ENCODE measurements at regions not wholly inside any gene's neighbourhood (a gene's known extent, or its start where the extent isn't known, plus 50 kb on each side); places are given as distances from the start of the nearest gene placed in this dataset.

DNA sequence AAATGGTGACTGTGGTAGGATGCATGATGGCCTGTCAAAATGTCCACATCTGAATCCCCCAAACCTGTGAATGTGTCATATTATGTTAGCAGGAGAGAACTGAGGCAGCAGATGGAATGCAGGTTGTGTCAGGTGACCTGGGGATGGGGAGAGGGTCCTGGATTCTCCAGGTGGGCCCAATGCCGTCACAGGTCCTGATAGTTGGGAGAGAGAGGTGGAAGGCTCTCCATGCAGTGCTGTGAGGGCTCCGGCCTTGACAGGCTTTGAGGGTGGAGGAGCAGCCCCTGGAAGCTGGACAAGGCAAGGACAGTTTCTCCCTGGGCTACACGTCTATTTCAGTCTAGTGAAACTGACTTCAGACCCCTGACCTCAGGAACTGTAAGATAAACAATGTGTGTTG is 330.9 kb upstream of the ZNF32 start:
- DNase-seq (ENCODE audit: low read depth, low spot score), result no peak

- DNase-seq (ENCODE audit: low read depth, low spot score), result no peak
Measured at GRCh38 chr10:43978936-43979335, 330.3 kb upstream of the ZNF32 start.

DNA sequence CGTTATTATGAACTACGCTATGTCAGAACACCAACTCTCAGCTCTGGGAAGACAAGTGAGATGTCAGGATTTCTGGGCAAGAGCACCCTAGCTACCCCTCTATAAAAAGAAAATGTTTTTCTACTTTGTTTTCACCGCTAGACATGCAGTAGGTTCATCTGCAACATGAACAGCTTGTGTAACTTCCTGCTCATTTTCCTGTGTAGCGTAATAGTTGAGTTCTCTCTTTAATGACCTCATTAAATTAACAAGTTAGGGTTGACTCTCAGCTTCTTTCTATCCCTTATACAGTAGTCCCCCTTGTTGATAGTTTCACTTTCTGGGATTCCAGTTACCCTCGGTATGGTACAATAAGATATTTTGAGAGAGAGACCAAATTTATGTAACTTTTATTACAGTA is 329.4 kb upstream of the ZNF32 start:
- DNase-seq (ENCODE audit: low read depth, low spot score), result no peak

GRCh38 chr10:43976292-43976691 is 327.6 kb upstream of the ZNF32 start:
- DNase-seq (ENCODE audit: low read depth, low spot score), result no peak

DNA sequence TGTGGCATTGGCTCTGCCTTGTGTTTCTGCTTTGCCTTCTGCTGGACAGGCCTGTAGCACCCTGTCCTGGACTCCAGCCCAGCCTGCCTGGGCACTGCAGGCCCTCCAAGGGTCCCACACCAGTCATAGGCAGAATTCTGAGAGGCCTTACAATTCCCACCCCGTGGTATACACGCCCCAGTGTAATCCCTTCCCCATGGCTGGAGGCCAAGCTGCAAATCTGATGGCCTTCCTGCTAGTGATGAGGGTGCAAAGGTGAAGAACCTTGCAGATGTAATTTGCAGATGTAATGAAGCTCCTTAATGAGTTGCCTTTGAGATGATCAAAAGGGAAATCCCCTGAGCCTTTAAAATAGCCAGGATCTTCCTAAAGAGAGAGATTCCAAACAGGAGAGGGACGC is 325.1 kb upstream of the ZNF32 start:
- no peak for DNase-seq (ENCODE audit: low read depth, low spot score)

- no peak for DNase-seq (ENCODE audit: low read depth, low spot score)
Measured at GRCh38 chr10:43972976-43973647, 324.4 kb upstream of the ZNF32 start.

DNA sequence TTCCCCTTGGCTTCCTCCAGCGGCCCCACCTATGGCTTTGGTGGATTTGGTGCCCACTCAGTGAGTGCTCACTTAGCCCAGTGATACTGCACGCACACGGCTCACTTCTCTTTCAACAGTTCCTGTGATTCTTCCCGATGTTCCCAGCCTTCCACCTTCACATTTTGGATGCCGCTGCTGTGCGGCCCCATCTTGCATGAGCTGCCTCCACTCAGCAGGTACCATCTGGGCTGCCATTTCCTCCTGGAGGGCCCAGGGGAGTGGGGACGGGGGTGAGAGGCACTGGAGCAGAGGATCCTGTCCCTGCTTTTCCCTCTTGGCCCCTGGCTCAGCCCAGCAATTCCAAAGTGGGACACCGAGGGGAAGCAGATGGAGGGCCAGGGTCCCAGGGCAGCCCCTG is 323.3 kb upstream of the ZNF32 start:
- no peak for DNase-seq (ENCODE audit: low read depth, low spot score)

DNA sequence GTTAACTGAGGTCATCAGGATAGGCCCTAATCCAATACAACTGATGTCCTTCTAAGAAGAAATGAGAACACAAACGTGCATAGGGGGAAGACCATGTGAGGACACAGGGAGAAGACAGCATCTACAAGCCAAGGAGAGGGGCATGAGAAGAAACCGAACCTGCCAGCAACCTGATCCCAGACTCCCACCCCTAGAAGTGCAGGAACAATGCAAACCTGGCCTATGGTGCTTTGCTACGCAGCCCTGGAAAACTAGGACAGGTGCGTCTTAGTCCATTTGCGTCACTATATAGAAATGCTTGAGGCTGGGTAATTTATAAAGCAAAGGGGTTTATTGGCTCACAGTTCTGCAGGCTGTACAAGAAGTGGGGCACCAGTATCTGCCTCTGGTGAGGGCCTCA is 322.6 kb upstream of the ZNF32 start:
- no peak for DNase-seq (ENCODE audit: low read depth, low spot score)

- peak; percentile 56 for DNase-seq (ENCODE audit: low read depth, low spot score)
Measured at GRCh38 chr10:43970717-43971116, 322.0 kb upstream of the ZNF32 start.

DNA sequence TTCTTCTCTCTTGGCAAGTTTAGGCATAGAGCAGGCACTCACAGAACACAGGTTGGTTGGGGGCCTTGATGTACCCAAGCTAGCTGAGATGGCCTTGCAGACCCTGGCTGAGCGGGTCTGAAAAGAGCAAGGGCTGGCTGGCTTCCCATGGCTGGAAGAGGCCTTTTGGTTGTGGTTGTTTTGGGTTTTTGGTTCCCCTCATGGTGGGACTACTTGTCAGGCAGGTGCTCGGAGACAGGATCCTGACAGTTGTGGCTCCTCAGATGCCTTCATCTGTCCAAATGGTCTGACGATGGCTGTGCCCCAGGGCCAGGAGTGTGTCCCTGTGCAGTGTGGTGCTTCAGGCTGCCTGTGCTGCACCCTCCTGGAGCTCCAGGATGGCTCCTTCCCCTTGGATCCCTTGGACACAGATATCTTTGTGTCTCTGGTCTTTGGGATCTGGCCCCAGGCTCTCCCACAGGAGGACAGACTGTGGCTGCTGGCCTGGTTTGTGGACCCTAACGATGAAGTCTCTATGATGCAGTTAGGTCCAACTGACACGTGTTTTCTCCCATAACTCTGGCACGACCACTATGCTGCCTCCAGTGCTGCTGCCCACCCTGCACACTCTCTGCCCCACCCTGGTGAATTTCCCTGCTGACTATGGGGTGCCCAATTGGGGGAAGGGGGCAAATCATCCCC is 321.5 kb upstream of the ZNF32 start:
- no peak for DNase-seq (ENCODE audit: low read depth, low spot score)

DNA sequence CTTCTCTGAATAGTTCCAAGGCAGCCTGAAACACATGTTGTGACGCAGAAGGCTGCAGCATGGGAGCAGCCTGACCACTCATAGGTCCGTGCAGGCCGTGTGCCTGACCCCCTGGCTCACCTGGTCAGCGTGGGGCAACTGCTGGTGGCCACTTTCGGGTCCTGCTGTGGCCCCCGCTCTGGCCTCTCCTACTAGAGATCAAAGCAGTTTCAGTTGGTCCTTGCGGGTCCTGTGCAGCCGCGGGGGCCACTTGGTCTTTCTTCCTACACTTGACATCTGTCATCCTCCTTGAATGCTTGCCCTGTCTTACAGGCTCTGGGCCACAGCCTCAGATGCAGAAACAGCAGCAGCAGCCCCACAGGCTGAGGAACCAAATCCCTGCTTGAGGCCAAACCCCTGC is 320.8 kb upstream of the ZNF32 start:
- no peak for DNase-seq (ENCODE audit: low read depth, low spot score)

GRCh38 chr10:43968961-43969360 is 320.3 kb upstream of the ZNF32 start:
- DNase-seq (ENCODE audit: low read depth, low spot score), result no peak

GRCh38 chr10:43968076-43968475 is 319.4 kb upstream of the ZNF32 start:
- DNase-seq (ENCODE audit: low read depth, low spot score), result no peak

- no peak for DNase-seq (ENCODE audit: low read depth, low spot score)
Measured at GRCh38 chr10:43966571-43966965, 317.9 kb upstream of the ZNF32 start.

- DNase-seq (ENCODE audit: low read depth, low spot score), result no peak
Measured at GRCh38 chr10:43965918-43966570, 317.4 kb upstream of the ZNF32 start.

GRCh38 chr10:43965033-43965917 is 316.6 kb upstream of the ZNF32 start:
- DNase-seq (ENCODE audit: low read depth, low spot score), result no peak

- no peak for DNase-seq (ENCODE audit: low read depth, low spot score)
Measured at GRCh38 chr10:43964486-43964885, 315.8 kb upstream of the ZNF32 start.

DNA sequence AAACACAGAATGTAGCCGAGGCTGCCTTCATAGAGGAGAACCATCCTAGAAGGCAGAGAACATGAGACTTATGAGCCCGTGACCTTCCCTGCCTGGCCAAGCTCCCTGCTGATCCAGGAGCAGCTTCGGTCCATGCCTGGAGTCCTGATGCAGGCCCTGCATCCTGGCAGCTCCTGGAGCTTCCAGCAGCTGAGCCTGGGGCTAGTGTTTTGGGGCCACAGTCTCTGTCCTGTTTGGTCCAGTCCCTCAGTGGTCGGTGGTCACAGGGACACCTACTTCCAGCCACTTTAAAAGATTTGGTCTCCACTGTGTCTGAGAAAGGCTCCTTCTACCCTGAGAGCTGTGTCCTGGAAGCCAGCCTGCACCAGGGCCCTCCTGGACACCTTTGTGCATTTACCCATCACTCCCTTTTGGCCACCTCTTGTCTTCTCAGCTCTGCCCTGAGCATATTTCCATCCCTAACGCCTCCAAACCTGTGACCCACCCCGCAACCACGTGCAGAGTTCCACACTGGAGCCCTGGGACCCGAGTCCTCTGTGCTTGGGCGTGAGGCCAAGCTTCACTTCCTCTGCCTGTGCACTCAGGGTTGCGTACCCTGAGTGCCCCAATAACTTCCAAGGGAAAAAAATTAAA is 315.2 kb upstream of the ZNF32 start:
- DNase-seq (ENCODE audit: low read depth, low spot score), result no peak

DNA sequence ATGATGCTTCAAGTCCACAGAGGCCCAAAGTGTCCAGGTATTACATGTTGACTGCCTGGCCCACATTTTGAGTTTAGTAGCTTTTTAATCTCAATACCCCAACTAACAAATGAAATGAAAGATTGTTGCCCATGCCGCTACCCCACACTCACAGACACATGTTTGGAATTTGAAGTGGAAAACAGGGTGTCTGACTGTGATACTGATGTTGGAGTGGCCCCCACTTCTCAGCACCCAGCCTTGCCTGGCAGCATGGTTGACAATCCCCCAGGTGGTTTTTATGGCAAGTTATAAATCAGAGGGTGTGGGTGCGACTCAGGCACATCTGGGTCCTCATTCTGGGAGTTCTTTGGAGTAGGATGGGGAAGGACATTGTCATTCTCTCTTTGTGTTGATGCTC is 314.7 kb upstream of the ZNF32 start:
- no peak for DNase-seq (ENCODE audit: low read depth, low spot score)

DNA sequence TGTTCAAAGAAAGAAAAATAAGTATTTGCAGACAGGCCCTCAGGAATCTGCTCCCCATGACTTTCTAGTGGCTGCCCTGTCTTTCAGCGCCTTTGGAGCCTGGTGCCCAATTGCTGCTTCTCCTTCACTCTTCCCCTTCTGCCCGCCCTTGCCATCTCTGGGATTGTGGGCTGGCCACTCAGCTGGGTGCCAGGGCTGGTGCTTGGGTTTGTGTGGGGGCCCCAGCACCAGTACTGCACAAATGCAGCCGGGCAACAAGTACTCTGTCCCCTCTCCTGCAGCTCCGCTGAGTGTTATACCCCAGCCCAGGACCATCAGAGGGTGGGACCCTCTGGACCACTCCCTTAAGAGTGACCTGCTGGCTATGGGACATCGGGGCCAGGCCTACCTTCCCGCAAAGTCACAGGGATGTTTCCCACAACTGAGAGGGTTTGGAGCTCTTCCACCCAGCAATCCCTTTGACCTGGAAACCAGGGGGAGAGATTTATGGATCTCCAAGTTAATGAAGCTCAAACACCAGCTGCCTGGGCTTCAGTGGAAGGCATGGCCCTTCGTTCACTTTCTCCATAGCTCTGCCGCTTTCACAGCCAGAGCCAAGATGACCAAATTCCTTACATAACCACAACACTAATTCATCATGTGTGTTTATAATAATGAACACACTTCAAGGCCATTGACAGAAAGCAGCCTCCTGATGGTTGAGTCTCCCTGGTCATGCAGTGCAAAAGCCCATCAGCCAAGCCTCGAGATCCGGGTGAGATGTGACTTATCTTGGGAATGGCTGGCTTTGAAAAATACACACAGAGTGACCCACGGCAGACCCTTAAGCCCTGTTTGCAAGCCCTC is 313.9 kb upstream of the ZNF32 start:
- no peak for DNase-seq (ENCODE audit: low read depth, low spot score)
